Hepatocyte (in vitro differentiated cells): ENCODE measurements at regions not wholly inside any gene's neighbourhood (a gene's known extent, or its start where the extent isn't known, plus 50 kb on each side); places are given as distances from the start of the nearest gene placed in this dataset.

ENCODE experiments used
- DNase-seq: peaks from one replicate; pipeline ENCODE4 v3.0.0-alpha.2; 2016; ENCODE audit warnings: low spot score
- H2AFZ ChIP-seq: fragments of 200-600 bp; sonication (generic); 2 replicates; pipeline ENCODE4 v1.6.0; 2016; ENCODE audit warnings: antibody characterized with exemption, mild to moderate bottlenecking
- H3K27ac ChIP-seq: fragments of 200-600 bp; sonication (generic); 2 replicates; pipeline ENCODE4 v1.5.1; 2016; ENCODE audit warnings: mild to moderate bottlenecking
- H3K27me3 ChIP-seq: fragments of 200-600 bp; sonication (generic); 2 replicates; pipeline ENCODE4 v1.6.1; 2016
- H3K36me3 ChIP-seq: fragments of 200-600 bp; sonication (generic); replicated peaks from 2 replicates; pipeline ENCODE4 v1.5.1; 2016; ENCODE audit warnings: low read depth; ENCODE audit not compliant: insufficient read depth
- H3K4me1 ChIP-seq: fragments of 200-600 bp; sonication (generic); 2 replicates; pipeline ENCODE4 v1.5.1; 2016; ENCODE audit warnings: mild to moderate bottlenecking, moderate library complexity; ENCODE audit not compliant: insufficient read depth
- H3K4me2 ChIP-seq: fragments of 200-600 bp; sonication (generic); 2 replicates; pipeline ENCODE4 v1.6.0; 2016
- H3K4me3 ChIP-seq: fragments of 200-600 bp; sonication (generic); 2 replicates; pipeline ENCODE4 v1.5.1; 2016; ENCODE audit warnings: mild to moderate bottlenecking
- H3K79me2 ChIP-seq: fragments of 200-600 bp; sonication (generic); 2 replicates; pipeline ENCODE4 v1.6.0; 2017; ENCODE audit warnings: mild to moderate bottlenecking
- H3K9me2 ChIP-seq: fragments of 200-600 bp; sonication (generic); replicated peaks from 2 replicates; pipeline ENCODE4 v1.6.0; 2017; ENCODE audit warnings: mild to moderate bottlenecking; ENCODE audit not compliant: insufficient read depth
- H3K9me3 ChIP-seq: fragments of 200-600 bp; sonication (generic); 2 replicates; pipeline ENCODE4 v1.5.1; 2016; ENCODE audit warnings: low read depth, mild to moderate bottlenecking
- H4K20me1 ChIP-seq: fragments of 200-600 bp; sonication (generic); 2 replicates; pipeline ENCODE4 v1.6.0; 2016; ENCODE audit warnings: mild to moderate bottlenecking; ENCODE audit not compliant: insufficient read depth, poor library complexity, severe bottlenecking
- EZH2 ChIP-seq: fragments of 200-600 bp; sonication (generic); IDR thresholded peaks from 2 replicates; pipeline ENCODE4 v1.6.1; 2016; ENCODE audit warnings: antibody characterized with exemption, mild to moderate bottlenecking, borderline replicate concordance
- EZH2phosphoT487 ChIP-seq: fragments of 200-600 bp; sonication (generic); IDR thresholded peaks from one replicate; pipeline ENCODE4 v1.6.1; 2018; ENCODE audit warnings: antibody characterized with exemption, mild to moderate bottlenecking, low read depth, moderate library complexity; ENCODE audit not compliant: unreplicated experiment, severe bottlenecking
- WGBS: methylation state at CpG from one replicate; pipeline ENCODE4 v1.1.6; 2016; ENCODE audit warnings: low lambda C conversion rate; ENCODE audit errors: missing lambda C conversion rate; 5-methylcytosine and 5-hydroxymethylcytosine counted together
- TF ChIP-seq, protein P1 (sequence below): fragments of 200-600 bp; sonication (generic); IDR thresholded peaks from 2 replicates; pipeline ENCODE4 v1.5.1; 2016; ENCODE audit warnings: antibody characterized with exemption, mild to moderate bottlenecking; ENCODE audit not compliant: poor library complexity

DNA sequence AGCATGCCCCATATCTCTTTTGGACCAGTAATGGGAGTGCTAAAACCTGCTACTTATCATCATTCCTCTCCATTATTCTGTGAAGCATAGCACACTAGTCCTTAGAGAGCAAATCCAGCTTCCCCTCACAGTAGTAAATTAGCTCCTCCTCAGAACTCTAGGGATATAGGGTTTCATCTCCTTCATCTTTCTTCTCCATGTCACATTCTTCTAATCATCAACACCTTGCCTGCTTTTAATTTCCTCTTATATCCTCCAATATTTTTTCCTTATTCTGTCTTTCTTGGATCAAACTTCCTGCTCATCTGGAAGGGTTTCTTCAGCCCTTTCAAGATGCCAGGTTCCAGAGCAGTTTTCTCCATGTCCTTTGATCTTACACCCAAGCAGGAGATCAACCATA, 321.4 kb upstream of the ACVR2A start:
- no peaks in the 10 kb centered on the region for H4K20me1 ChIP-seq
- H3K4me2 ChIP-seq, result no peak overlapping the region
- no peaks in the 10 kb centered on the region for H3K4me1 ChIP-seq
- TF ChIP-seq, protein P1, sequence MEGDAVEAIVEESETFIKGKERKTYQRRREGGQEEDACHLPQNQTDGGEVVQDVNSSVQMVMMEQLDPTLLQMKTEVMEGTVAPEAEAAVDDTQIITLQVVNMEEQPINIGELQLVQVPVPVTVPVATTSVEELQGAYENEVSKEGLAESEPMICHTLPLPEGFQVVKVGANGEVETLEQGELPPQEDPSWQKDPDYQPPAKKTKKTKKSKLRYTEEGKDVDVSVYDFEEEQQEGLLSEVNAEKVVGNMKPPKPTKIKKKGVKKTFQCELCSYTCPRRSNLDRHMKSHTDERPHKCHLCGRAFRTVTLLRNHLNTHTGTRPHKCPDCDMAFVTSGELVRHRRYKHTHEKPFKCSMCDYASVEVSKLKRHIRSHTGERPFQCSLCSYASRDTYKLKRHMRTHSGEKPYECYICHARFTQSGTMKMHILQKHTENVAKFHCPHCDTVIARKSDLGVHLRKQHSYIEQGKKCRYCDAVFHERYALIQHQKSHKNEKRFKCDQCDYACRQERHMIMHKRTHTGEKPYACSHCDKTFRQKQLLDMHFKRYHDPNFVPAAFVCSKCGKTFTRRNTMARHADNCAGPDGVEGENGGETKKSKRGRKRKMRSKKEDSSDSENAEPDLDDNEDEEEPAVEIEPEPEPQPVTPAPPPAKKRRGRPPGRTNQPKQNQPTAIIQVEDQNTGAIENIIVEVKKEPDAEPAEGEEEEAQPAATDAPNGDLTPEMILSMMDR, result no peak
- TF ChIP-seq EZH2phosphoT487, result no peak
- no peak for TF ChIP-seq EZH2
- H3K27me3 ChIP-seq, result no peaks in the 10 kb centered on the region
- no peak for DNase-seq
- H2AFZ ChIP-seq, result no peak overlapping the region
- H3K4me3 ChIP-seq, result no peak overlapping the region
- no peaks in the 10 kb centered on the region for H3K36me3 ChIP-seq
- H3K79me2 ChIP-seq, result no peaks in the 10 kb centered on the region
- no peaks in the 10 kb centered on the region for H3K9me3 ChIP-seq
- no peak overlapping the region for H3K27ac ChIP-seq
- H3K9me2 ChIP-seq, result no peaks in the 10 kb centered on the region

DNA sequence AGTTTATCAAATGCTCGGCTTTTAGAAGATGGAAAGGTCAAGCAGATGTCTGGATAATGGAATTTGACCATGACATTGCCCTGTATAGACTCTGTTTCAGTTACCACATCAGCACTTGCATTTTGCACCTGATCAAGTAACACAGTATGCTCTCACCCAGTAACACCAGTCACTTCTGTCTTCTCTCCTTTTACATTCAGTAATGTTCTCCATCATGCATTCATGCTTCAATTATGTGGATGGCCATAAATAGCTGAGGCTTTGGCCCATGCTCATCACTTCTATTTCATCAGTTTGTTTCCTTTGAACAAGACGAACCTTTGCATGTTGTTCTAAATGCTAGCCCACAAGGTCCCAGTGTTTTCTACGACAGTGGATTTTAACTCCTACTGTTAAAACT, 322.9 kb upstream of the ACVR2A start:
- no peak for DNase-seq
- Histone ChIP-seq H3K4me3 (no peak overlapping the region), H3K27ac (no peak overlapping the region), H2AFZ (no peak overlapping the region), H3K36me3 (no peaks in the 10 kb centered on the region), H3K4me1 (no peaks in the 10 kb centered on the region), H3K79me2 (no peaks in the 10 kb centered on the region), H3K9me3 (no peaks in the 10 kb centered on the region), H3K4me2 (no peak overlapping the region), H3K27me3 (no peaks in the 10 kb centered on the region), H4K20me1 (no peaks in the 10 kb centered on the region), H3K9me2 (no peaks in the 10 kb centered on the region)
- 88% methylated on average over 3 of the region's 3 CpGs for WGBS
- TF ChIP-seq EZH2phosphoT487 (no peak), EZH2 (no peak)
- TF ChIP-seq, protein P1, result no peak

DNA sequence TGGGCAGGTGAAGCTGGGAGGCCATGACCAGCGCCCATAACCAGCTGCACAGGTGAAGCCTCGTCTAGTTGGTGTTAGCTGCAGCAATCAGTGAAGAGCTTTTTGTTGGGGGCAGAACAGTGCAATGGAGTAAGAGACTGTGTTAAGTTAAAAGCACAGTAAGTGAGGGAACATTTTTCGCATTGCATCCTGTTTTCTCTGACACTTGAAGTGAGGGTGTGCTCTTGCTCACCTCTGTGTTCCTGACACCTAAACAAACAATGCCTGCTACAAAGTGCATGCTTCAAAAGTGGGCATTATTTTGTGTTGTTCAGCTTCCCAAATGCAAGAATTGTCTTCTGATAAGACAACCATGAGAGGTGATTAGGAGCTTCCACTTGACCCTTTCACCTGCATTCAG, 324.0 kb upstream of the ACVR2A start:
- 78% methylated on average over 3 of the region's 3 CpGs for WGBS
- DNase-seq, result no peak
- H3K27ac ChIP-seq, result no peak overlapping the region
- H2AFZ ChIP-seq, result no peak overlapping the region
- H3K27me3 ChIP-seq, result no peaks in the 10 kb centered on the region
- no peak overlapping the region for H3K4me3 ChIP-seq
- no peaks in the 10 kb centered on the region for H3K9me3 ChIP-seq
- H4K20me1 ChIP-seq, result no peaks in the 10 kb centered on the region
- TF ChIP-seq EZH2 (no peak), EZH2phosphoT487 (no peak)
- TF ChIP-seq, protein P1, result no peak
- no peaks in the 10 kb centered on the region for H3K36me3 ChIP-seq
- H3K79me2 ChIP-seq, result no peaks in the 10 kb centered on the region
- no peaks in the 10 kb centered on the region for H3K4me1 ChIP-seq
- H3K9me2 ChIP-seq, result no peaks in the 10 kb centered on the region
- no peak overlapping the region for H3K4me2 ChIP-seq

DNA sequence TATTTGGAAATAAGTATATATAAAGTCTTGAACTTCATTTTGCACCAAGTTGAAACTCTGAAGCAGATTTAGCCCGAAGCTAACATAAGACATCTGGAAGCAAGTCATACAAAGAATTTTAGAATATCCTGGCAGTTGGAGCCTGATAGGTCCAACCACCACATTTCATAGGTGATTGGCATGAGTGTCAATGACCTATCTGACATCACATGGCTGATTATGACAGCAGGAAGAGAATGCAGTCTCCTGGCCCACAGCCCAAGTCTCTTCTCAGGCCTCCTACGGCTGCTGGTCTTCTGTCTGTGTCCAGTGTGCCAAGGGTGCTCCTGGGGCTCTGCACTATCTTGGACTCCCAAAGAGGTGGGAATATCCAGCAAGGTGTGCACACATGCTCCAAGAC, 325.7 kb upstream of the ACVR2A start:
- no peak overlapping the region for H3K4me3 ChIP-seq
- no peaks in the 10 kb centered on the region for H3K27me3 ChIP-seq
- no peaks in the 10 kb centered on the region for H3K79me2 ChIP-seq
- H3K4me1 ChIP-seq, result no peaks in the 10 kb centered on the region
- H3K4me2 ChIP-seq, result no peak overlapping the region
- no peak for DNase-seq
- TF ChIP-seq EZH2, result no peak
- TF ChIP-seq, protein P1, result no peak
- TF ChIP-seq EZH2phosphoT487, result no peak
- H4K20me1 ChIP-seq, result no peaks in the 10 kb centered on the region
- H3K27ac ChIP-seq, result no peak overlapping the region
- no peaks in the 10 kb centered on the region for H3K36me3 ChIP-seq
- no peak overlapping the region for H2AFZ ChIP-seq
- no peaks in the 10 kb centered on the region for H3K9me3 ChIP-seq
- 88% methylated on average over 2 of the region's 2 CpGs for WGBS
- H3K9me2 ChIP-seq, result no peaks in the 10 kb centered on the region
